Raji (cell line): ENCODE measurements at regions not wholly inside any gene's neighbourhood (a gene's known extent, or its start where the extent isn't known, plus 50 kb on each side); places are given as distances from the start of the nearest gene placed in this dataset.
A peak's percentile ranks its signal among the peaks of the same experiment; 100 is the strongest.

Experiments used
- POLR2A ChIP-seq: IDR thresholded peaks from 2 replicates; pipeline ENCODE4 v1.6.1; 2011; ENCODE audit warnings: low read depth, low read length, control low read depth; ENCODE audit not compliant: insufficient read depth

GRCh38 chrY:7467796-7468520, 556.4 kb upstream of the AMELY start:
- TF ChIP-seq POLR2A: no peak

- TF ChIP-seq POLR2A: no peak
Observed at GRCh38 chrY:7465185-7465621, 553.7 kb upstream of the AMELY start.

GRCh38 chrY:7464742-7465141, 553.2 kb upstream of the AMELY start:
- TF ChIP-seq POLR2A: no peak

GRCh38 chrY:7463711-7464110, 552.2 kb upstream of the AMELY start:
- TF ChIP-seq POLR2A: no peak

GRCh38 chrY:7463196-7463595, 551.6 kb upstream of the AMELY start:
- no peak for TF ChIP-seq POLR2A

GRCh38 chrY:7462657-7463056, 551.1 kb upstream of the AMELY start:
- TF ChIP-seq POLR2A: no peak

- TF ChIP-seq POLR2A: no peak
Observed at GRCh38 chrY:7461873-7462525, 550.4 kb upstream of the AMELY start.

- TF ChIP-seq POLR2A: no peak
Observed at GRCh38 chrY:7459802-7460201, 548.2 kb upstream of the AMELY start.

- TF ChIP-seq POLR2A: no peak
Observed at GRCh38 chrY:7458301-7459078, 546.9 kb upstream of the AMELY start.

GRCh38 chrY:7457286-7458015, 545.9 kb upstream of the AMELY start:
- TF ChIP-seq POLR2A: no peak

- no peak for TF ChIP-seq POLR2A
Observed at GRCh38 chrY:7455626-7456025, 544.1 kb upstream of the AMELY start.

GRCh38 chrY:7453336-7453735, 541.8 kb upstream of the AMELY start:
- 0 out of 2 replicates have a peak, but pooled peaks have one; percentile 29 for TF ChIP-seq POLR2A

GRCh38 chrY:7452246-7452645, 540.7 kb upstream of the AMELY start:
- TF ChIP-seq POLR2A: no peak

- no peak for TF ChIP-seq POLR2A
Observed at GRCh38 chrY:7449860-7450259, 538.3 kb upstream of the AMELY start.

- no peak for TF ChIP-seq POLR2A
Observed at GRCh38 chrY:7448687-7449086, 537.1 kb upstream of the AMELY start.
